ENCODE measurements at regions not wholly inside any gene's neighbourhood (a gene's known extent, or its start where the extent isn't known, plus 50 kb on each side); places are given as distances from the start of the nearest gene placed in this dataset.

DNA sequence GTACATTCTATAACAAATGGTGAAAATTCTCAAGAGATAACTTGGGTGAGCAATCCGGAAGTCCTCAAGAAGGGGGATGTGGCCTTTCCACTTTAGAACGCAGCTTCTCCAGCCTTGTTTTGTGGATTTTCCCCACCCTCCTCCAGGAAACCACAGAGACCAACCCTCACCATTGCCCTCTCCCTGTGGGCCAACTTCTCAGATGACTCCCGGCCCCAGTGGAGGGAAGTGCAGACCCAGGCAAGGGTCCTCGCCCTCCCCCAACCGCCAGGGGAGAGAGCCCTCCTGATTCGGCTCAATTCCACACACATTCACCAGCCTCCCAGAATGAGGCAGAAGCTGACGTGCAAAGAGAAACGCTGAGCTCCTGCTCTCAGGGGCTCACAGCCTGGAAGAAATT, 277.2 kb downstream of the EIPR1 start:
- Histone ChIP-seq H2AFZ (ENCODE audit: low read depth, low read length, severe bottlenecking) (no peak overlapping the region), H3F3A (ENCODE audit: insufficient read depth) (no peaks in the 10 kb centered on the region), H3K79me2 (ENCODE audit: insufficient read depth, low read length) (no peaks in the 10 kb centered on the region), H3K4me3 (ENCODE audit: insufficient read depth, low read length, poor library complexity, severe bottlenecking) (no peak overlapping the region), H3K27me3 (ENCODE audit: low read length) (no peaks in the 10 kb centered on the region), H3K36me3 (ENCODE audit: low read length) (no peaks in the 10 kb centered on the region), H3K9me2 (replicated peaks; ENCODE audit: insufficient read depth, low read length) (no peaks in the 10 kb centered on the region), H3K9ac (ENCODE audit: low read length) (no peak overlapping the region), H3K27ac (ENCODE audit: low read depth, low read length) (no peak overlapping the region), H3K9me3 (ENCODE audit: insufficient read depth, low read length) (no peaks in the 10 kb centered on the region), H4K20me1 (ENCODE audit: low read depth, low read length) (no peaks in the 10 kb centered on the region), H3K4me2 (ENCODE audit: low read depth, low read length, poor library complexity, severe bottlenecking) (no peak overlapping the region)
- TF ChIP-seq EZH2phosphoT487 (conservative IDR thresholded peaks at IDR 0.05; ENCODE audit: low read length): no peak
- TF ChIP-seq, protein P1, sequence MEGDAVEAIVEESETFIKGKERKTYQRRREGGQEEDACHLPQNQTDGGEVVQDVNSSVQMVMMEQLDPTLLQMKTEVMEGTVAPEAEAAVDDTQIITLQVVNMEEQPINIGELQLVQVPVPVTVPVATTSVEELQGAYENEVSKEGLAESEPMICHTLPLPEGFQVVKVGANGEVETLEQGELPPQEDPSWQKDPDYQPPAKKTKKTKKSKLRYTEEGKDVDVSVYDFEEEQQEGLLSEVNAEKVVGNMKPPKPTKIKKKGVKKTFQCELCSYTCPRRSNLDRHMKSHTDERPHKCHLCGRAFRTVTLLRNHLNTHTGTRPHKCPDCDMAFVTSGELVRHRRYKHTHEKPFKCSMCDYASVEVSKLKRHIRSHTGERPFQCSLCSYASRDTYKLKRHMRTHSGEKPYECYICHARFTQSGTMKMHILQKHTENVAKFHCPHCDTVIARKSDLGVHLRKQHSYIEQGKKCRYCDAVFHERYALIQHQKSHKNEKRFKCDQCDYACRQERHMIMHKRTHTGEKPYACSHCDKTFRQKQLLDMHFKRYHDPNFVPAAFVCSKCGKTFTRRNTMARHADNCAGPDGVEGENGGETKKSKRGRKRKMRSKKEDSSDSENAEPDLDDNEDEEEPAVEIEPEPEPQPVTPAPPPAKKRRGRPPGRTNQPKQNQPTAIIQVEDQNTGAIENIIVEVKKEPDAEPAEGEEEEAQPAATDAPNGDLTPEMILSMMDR (IDR thresholded peaks at IDR 0.05; ENCODE audit: insufficient read depth, low read length, poor library complexity, severe bottlenecking): no peak

DNA sequence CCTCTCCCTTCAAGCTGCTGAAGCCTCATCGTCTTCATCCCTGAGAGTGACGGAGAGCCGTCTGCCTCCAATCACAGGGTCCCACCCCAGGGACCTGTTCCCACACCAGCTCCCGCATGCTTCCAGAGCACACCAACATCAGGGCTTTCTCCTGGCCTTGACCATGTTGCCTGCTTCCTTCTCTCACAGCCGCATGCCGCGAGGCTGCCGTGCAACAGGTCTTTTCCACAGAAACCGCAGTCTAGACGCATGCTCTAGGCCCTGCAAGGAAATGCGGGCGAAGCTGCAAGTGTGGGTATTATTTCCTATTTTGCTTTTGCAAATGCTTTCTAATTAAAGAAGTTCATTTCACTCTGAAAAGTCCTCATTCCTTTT, 277.8 kb downstream of the EIPR1 start:
- TF ChIP-seq, protein P1 (IDR thresholded peaks at IDR 0.05; ENCODE audit: insufficient read depth, low read length, poor library complexity, severe bottlenecking): no peak
- no peak for TF ChIP-seq EZH2phosphoT487 (conservative IDR thresholded peaks at IDR 0.05; ENCODE audit: low read length)
- Histone ChIP-seq H3F3A (ENCODE audit: insufficient read depth) (no peaks in the 10 kb centered on the region), H3K9ac (ENCODE audit: low read length) (no peak overlapping the region), H3K9me2 (replicated peaks; ENCODE audit: insufficient read depth, low read length) (no peaks in the 10 kb centered on the region), H4K20me1 (ENCODE audit: low read depth, low read length) (no peaks in the 10 kb centered on the region), H2AFZ (ENCODE audit: low read depth, low read length, severe bottlenecking) (no peak overlapping the region), H3K27me3 (ENCODE audit: low read length) (no peaks in the 10 kb centered on the region), H3K79me2 (ENCODE audit: insufficient read depth, low read length) (no peaks in the 10 kb centered on the region), H3K9me3 (ENCODE audit: insufficient read depth, low read length) (no peaks in the 10 kb centered on the region), H3K4me2 (ENCODE audit: low read depth, low read length, poor library complexity, severe bottlenecking) (no peak overlapping the region), H3K4me3 (ENCODE audit: insufficient read depth, low read length, poor library complexity, severe bottlenecking) (no peak overlapping the region), H3K27ac (ENCODE audit: low read depth, low read length) (no peak overlapping the region), H3K36me3 (ENCODE audit: low read length) (no peaks in the 10 kb centered on the region)

DNA sequence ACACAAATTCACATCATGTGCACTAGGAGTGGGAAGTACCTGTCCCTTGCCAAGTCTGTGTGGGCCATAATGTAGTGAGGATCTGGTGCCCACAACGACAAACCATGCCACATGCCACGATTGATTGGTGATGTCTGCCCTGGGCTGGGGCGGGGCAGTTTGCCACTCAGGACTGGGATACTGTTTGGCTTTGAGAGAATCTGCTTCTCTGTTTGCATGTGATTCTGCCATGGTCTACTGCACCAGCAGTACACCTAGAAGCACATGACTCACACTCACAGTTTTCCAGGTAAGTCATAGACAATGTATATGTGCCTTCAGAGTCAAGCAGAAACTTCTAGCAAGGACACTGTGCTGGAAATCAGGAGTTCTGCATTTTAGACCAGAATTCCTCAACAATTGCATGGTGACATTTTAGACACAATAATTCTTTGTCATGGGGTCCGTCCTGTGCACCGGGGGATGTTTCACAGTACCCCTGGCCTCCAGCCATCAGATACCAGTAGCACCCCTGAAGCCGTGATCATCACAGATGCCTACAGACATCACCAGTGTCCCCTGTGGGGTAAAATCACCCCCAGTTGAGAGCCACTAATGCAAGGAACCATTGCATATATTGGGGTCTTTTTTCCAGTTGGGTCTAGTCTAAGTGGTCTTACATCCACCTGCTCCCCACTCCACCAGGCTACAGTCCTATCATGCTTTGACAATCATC, 278.3 kb downstream of the EIPR1 start:
- Histone ChIP-seq H2AFZ (ENCODE audit: low read depth, low read length, severe bottlenecking) (no peak overlapping the region), H3F3A (ENCODE audit: insufficient read depth) (no peaks in the 10 kb centered on the region), H3K9ac (ENCODE audit: low read length) (no peak overlapping the region), H3K79me2 (ENCODE audit: insufficient read depth, low read length) (no peaks in the 10 kb centered on the region), H3K9me3 (ENCODE audit: insufficient read depth, low read length) (no peaks in the 10 kb centered on the region), H3K4me3 (ENCODE audit: insufficient read depth, low read length, poor library complexity, severe bottlenecking) (no peak overlapping the region), H3K27me3 (ENCODE audit: low read length) (no peaks in the 10 kb centered on the region), H3K4me2 (ENCODE audit: low read depth, low read length, poor library complexity, severe bottlenecking) (no peak overlapping the region), H3K27ac (ENCODE audit: low read depth, low read length) (no peak overlapping the region), H3K9me2 (replicated peaks; ENCODE audit: insufficient read depth, low read length) (no peaks in the 10 kb centered on the region), H3K36me3 (ENCODE audit: low read length) (no peaks in the 10 kb centered on the region), H4K20me1 (ENCODE audit: low read depth, low read length) (no peaks in the 10 kb centered on the region)
- no peak for TF ChIP-seq EZH2phosphoT487 (conservative IDR thresholded peaks at IDR 0.05; ENCODE audit: low read length)

DNA sequence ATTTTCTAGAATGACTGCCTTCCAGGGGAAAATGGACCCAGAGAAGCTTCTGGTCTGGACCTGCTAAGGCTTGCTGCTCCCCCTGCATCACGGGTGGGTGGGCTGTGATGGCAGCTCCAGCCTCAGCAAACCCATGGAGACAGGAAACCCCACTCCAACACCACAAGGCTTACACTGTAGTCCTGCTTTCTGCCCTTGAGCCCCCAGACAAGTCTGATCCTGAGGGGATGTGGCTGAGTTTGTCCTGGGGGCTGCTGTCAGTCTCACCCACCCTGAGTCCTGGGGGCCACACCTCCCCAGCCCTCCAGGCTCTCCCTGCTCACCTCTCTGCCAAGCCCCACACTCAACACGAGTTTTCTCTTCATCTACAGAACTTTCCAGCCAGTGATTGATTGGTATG, 279.4 kb downstream of the EIPR1 start:
- no peaks in the 10 kb centered on the region for H4K20me1 ChIP-seq (ENCODE audit: low read depth, low read length)
- H3K27ac ChIP-seq (ENCODE audit: low read depth, low read length): no peak overlapping the region

More for the DNA sequence above, 279.4 kb downstream of the EIPR1 start:
- H3K4me3 ChIP-seq (ENCODE audit: insufficient read depth, low read length, poor library complexity, severe bottlenecking): no peak overlapping the region
- no peak for TF ChIP-seq EZH2phosphoT487 (conservative IDR thresholded peaks at IDR 0.05; ENCODE audit: low read length)
- TF ChIP-seq, protein P1 (IDR thresholded peaks at IDR 0.05; ENCODE audit: insufficient read depth, low read length, poor library complexity, severe bottlenecking): no peak
- H2AFZ ChIP-seq (ENCODE audit: low read depth, low read length, severe bottlenecking): no peak overlapping the region
- no peaks in the 10 kb centered on the region for H3K9me3 ChIP-seq (ENCODE audit: insufficient read depth, low read length)
- no peaks in the 10 kb centered on the region for H3K79me2 ChIP-seq (ENCODE audit: insufficient read depth, low read length)
- no peaks in the 10 kb centered on the region for H3F3A ChIP-seq (ENCODE audit: insufficient read depth)
- H3K9me2 ChIP-seq (replicated peaks; ENCODE audit: insufficient read depth, low read length): no peaks in the 10 kb centered on the region
- no peaks in the 10 kb centered on the region for H3K27me3 ChIP-seq (ENCODE audit: low read length)
- H3K9ac ChIP-seq (ENCODE audit: low read length): no peak overlapping the region
- H3K36me3 ChIP-seq (ENCODE audit: low read length): no peaks in the 10 kb centered on the region
- H3K4me2 ChIP-seq (ENCODE audit: low read depth, low read length, poor library complexity, severe bottlenecking): no peak overlapping the region

All from SU-DHL-6 (cell line).